VCaP (cell line): ENCODE measurements at regions not wholly inside any gene's neighbourhood (a gene's known extent, or its start where the extent isn't known, plus 50 kb on each side); places are given as distances from the start of the nearest gene placed in this dataset.

Experiments
- H3K27ac ChIP-seq: fragments of 450-650 bp; 2 replicates; pipeline ENCODE4 v1.5.1; 2017
- TF ChIP-seq, protein P1 (sequence below): fragments of 450-650 bp; conservative IDR thresholded peaks from 2 replicates; pipeline ENCODE4 v1.5.1; 2017; ENCODE audit warnings: mild to moderate bottlenecking, moderate library complexity

DNA sequence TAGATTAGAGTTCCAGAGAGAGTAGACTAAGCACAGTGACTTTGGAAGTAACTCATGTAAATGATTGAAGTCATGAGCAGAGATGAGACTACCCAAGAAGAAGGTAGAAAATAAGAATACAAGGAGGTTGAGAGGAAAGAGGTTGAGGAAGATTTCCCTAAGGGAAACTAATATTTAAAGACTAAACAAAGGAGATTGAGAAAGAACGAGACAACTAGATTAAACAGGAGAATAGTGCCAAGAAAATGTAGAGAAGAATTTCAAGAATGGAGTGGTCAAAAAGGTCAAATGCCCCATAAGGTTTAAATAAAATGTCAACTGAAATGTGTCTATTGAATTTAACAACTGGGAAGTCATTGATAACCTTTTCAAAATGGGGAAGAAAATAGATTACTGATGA, 59.0 kb downstream of the RPS29 start:
- no peak overlapping the region for H3K27ac ChIP-seq
- TF ChIP-seq, protein P1, sequence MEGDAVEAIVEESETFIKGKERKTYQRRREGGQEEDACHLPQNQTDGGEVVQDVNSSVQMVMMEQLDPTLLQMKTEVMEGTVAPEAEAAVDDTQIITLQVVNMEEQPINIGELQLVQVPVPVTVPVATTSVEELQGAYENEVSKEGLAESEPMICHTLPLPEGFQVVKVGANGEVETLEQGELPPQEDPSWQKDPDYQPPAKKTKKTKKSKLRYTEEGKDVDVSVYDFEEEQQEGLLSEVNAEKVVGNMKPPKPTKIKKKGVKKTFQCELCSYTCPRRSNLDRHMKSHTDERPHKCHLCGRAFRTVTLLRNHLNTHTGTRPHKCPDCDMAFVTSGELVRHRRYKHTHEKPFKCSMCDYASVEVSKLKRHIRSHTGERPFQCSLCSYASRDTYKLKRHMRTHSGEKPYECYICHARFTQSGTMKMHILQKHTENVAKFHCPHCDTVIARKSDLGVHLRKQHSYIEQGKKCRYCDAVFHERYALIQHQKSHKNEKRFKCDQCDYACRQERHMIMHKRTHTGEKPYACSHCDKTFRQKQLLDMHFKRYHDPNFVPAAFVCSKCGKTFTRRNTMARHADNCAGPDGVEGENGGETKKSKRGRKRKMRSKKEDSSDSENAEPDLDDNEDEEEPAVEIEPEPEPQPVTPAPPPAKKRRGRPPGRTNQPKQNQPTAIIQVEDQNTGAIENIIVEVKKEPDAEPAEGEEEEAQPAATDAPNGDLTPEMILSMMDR: no peak

DNA sequence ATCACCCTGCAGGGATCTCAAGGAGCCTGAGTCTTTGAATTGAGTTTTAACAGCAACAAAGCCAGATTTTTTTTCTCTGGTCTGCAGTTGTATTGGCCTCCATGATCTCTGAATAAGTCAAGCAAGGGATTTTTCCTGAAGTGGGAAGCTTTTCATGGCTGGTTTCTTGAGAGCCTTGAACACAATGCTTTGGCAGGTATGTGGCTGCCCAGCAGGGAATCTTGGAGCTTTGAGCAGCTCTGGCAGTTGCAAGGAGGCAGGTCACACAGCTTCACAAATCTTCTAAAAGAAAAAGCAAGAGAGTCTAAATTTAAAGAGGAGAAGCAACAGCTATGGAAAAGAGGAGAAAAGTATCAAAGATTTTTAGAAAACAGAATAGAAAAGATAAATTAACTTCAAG, 60.1 kb downstream of the RPS29 start:
- H3K27ac ChIP-seq: no peak overlapping the region
- TF ChIP-seq, protein P1: no peak

DNA sequence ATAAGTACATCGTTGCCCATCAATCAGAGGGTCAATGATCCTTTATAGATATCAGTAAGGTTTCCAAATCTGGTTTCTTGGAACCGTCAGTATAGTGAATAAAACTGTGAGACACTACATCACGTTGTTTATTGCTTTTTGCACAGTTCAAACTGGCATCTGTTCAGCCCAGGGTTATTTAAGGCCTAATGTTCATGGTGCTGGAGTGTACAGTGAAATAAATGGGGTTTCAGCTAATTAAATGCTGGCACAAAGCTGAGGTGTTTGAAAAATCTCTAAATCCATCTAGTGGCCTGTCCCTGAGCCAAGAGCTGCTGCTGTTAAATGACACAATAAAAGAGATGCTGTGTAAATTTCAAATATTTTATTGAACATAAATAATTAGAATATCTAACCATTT, 69.9 kb downstream of the RPS29 start:
- TF ChIP-seq, protein P1: no peak
- H3K27ac ChIP-seq: peak overlapping the region; percentile 1; the same call in 1 of the 2 replicates

DNA sequence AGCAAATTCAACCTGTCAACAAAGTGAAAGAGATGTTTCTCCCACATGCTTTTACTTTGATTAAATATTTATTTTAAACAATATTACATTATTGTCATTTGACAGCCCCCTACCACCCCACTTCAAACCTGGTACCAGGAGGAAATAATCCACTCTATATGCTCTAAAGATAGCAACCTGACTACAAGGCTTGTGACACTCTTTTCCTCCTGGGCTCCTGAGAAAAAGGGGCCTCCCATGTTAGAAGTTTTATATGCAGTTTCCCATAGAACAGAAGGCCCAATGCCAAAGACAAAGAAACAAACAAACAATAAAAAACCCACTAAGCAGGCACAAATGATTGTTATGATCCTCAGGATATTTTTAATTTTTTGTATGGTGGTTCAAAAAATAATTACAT, 73.6 kb downstream of the RPS29 start:
- TF ChIP-seq, protein P1: no peak
- no peak overlapping the region for H3K27ac ChIP-seq

DNA sequence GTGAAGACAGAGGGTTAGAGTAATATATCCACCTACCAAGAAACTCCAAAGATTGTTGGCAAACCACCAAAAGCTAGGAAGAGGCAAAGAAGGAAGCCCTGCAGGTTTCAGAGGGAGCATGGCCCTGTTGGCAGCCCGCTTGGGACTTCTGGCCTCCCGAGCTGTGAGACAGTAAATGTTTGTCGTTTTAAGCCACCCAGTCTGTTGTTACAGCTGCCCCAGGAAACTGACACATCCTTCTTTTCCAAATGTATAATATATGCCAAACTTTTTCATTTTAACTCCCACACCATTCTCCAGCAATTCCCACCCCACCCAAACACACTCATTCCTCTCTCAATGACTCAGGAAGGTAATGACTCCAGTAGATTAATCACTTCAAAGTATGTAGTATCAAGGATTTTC, 74.0 kb downstream of the RPS29 start:
- no peak overlapping the region for H3K27ac ChIP-seq
- TF ChIP-seq, protein P1: no peak

DNA sequence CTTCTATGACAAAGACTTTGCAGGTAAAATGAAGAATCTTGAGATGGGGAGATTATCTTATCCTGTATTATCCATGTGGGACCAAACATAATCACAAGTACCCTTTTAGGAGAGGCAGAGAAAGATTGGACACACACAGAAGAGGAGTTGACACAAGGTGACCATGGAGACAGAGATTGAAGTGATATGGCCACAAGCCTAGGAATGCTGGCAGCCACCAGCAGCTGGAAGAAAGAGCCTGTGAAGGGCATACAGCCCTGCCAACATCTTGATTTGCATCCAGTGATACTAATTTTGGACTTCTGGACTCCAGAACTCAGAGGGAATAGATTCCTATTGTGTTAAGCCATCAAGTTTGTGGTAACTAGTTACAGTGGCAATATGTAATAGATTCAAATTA, 78.1 kb downstream of the RPS29 start:
- TF ChIP-seq, protein P1: no peak
- no peak overlapping the region for H3K27ac ChIP-seq

DNA sequence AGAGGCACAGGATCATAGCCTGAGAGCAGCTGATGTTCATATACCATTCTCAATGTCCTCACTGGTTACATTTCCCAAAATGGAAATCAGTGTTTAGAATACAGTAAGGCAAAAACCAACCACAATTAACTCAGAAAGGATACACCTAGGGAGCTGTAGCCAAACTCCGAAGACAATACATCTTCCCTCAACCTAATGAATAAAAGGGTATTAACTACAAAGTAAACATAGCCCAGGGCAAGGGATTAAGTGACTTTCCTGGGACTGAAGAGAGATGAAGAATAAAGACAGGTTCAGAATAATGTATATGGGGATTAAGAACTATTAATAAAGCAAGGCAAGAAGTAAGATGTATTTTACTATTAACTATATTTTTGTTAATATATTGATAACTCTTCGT, 79.5 kb downstream of the RPS29 start:
- no peak overlapping the region for H3K27ac ChIP-seq
- TF ChIP-seq, protein P1: no peak
